Activated CD8-positive, alpha-beta T cell treated with anti-CD3 and anti-CD28 coated beads for 36 hours (primary cell): ENCODE measurements at regions not wholly inside any gene's neighbourhood (a gene's known extent, or its start where the extent isn't known, plus 50 kb on each side); places are given as distances from the start of the nearest gene placed in this dataset.
"Not testable (repeated sequence)": the region's sequence is repeated elsewhere in the genome, so short reads cannot be mapped to it uniquely, and the experiment has no call there.

ENCODE experiments used
- ATAC-seq: fragments of 200-7000 bp; cut with Tn5 transposase; one replicate; pipeline ENCODE4 v1.10.0; 2021; ENCODE audit warnings: mild to moderate bottlenecking, moderate library complexity
- CTCF ChIA-PET: fragments of 350-600 bp; sonication (Branson Sonifier 250); formaldehyde crosslinking; loops from one replicate; lab custom pipeline; 2021; ENCODE audit warnings: antibody characterized with exemption; lab: Charles Lee
- POLR2A ChIA-PET: fragments of 350-600 bp; sonication (Branson Sonifier 250); formaldehyde crosslinking; loops from one replicate; lab custom pipeline; 2021; ENCODE audit warnings: antibody characterized with exemption; lab: Charles Lee
- DNase-seq: peaks from one replicate; pipeline ENCODE4 v3.0.0-alpha.2; 2020
- H3K27ac Mint-ChIP-seq: one replicate; pipeline ENCODE4 v1.8.0; 2021; ENCODE audit warnings: mild to moderate bottlenecking, mixed read lengths
- H3K27me3 Mint-ChIP-seq: one replicate; pipeline ENCODE4 v1.8.0; 2021; ENCODE audit warnings: mixed read lengths
- H3K36me3 Mint-ChIP-seq: one replicate; pipeline ENCODE4 v1.8.0; 2021; ENCODE audit warnings: low read depth, mixed read lengths
- H3K4me1 Mint-ChIP-seq: one replicate; pipeline ENCODE4 v1.8.0; 2021; ENCODE audit warnings: low read depth, mixed read lengths
- H3K4me3 Mint-ChIP-seq: one replicate; pipeline ENCODE4 v1.8.0; 2021; ENCODE audit warnings: mild to moderate bottlenecking, moderate library complexity, mixed read lengths
- H3K9me3 Mint-ChIP-seq: one replicate; pipeline ENCODE4 v1.8.0; 2021; ENCODE audit warnings: mixed read lengths
- intact Hi-C: fragments of 100-400 bp; cut with micrococcal nuclease; formaldehyde crosslinking; loops from one replicate; pipeline ENCODE4 v1.10.0; 2022
- TF ChIP-seq, protein P1 (sequence below): fragments of 200-600 bp; IDR thresholded peaks from one replicate; pipeline ENCODE4 v1.8.0; 2022; ENCODE audit warnings: antibody characterized with exemption, mild to moderate bottlenecking

DNA sequence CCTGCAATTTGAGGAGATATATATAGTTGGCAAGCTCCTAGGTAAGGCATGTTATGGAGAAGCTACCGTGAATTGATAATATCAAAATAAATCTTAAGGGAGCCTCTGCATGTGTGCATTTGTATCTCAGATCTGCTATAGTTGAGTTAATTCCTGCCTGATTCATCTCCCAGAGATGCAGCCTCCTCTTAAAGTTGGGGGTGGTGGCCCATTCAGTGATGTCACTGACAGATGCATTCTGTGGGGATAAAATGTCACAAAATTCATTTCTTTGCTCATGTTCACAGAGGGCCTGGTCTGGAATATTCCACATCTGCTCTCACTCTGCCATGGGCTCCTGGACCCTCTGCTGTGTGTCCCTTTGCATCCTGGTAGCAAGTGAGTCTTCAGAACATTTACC is 185.8 kb upstream of the PRSS1 start:
- ATAC-seq (peak; percentile 20), DNase-seq (no peak)
- peak overlapping the region; percentile 45 for H3K4me3 Mint-ChIP-seq
- H3K27ac Mint-ChIP-seq = no peak overlapping the region
- H3K9me3 Mint-ChIP-seq = no peaks in the 10 kb centered on the region
- H3K27me3 Mint-ChIP-seq = peaks cover 4% of the 10 kb centered on the region
- intact Hi-C loops = no loop called here
- no peaks in the 10 kb centered on the region for H3K4me1 Mint-ChIP-seq
- no peaks in the 10 kb centered on the region for H3K36me3 Mint-ChIP-seq
- TF ChIP-seq, protein P1, sequence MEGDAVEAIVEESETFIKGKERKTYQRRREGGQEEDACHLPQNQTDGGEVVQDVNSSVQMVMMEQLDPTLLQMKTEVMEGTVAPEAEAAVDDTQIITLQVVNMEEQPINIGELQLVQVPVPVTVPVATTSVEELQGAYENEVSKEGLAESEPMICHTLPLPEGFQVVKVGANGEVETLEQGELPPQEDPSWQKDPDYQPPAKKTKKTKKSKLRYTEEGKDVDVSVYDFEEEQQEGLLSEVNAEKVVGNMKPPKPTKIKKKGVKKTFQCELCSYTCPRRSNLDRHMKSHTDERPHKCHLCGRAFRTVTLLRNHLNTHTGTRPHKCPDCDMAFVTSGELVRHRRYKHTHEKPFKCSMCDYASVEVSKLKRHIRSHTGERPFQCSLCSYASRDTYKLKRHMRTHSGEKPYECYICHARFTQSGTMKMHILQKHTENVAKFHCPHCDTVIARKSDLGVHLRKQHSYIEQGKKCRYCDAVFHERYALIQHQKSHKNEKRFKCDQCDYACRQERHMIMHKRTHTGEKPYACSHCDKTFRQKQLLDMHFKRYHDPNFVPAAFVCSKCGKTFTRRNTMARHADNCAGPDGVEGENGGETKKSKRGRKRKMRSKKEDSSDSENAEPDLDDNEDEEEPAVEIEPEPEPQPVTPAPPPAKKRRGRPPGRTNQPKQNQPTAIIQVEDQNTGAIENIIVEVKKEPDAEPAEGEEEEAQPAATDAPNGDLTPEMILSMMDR = no peak
- ChIA-PET POLR2A (no interaction called here), CTCF (interaction anchor here (1.0 to 1.1 kb wide), 2 partner anchors 24 to 29 kb away, joined by 3 to 4 read pairs; no protein-coding TSS in a partner anchor)

DNA sequence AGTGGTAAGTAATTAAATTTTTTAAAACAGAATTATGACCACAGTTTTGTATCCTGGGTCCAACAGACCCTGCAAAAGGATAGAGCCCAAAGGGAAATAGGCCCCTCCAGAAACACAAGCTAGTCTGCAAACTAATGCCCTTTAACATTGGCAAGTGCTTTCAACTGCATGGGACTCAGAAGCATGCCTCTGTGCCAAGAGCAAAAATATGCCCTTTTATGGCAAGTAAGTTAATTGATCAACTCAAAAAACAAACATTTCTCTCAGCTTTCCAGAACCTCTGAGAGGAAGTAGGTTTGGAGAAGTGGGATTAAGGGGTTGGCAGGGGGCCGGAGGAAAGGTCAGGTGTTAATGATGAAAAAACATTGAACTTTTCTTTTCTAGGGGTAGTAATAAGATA is 186.6 kb upstream of the PRSS1 start:
- intact Hi-C loops = no loop called here
- Mint-ChIP-seq H3K9me3 (no peaks in the 10 kb centered on the region), H3K27ac (no peak overlapping the region), H3K27me3 (peaks cover 4% of the 10 kb centered on the region), H3K4me1 (no peaks in the 10 kb centered on the region), H3K36me3 (no peaks in the 10 kb centered on the region), H3K4me3 (peak overlapping the region; percentile 45)
- CTCF ChIA-PET = interaction anchor here (1.0 to 1.1 kb wide), 2 partner anchors 24 to 28 kb away, joined by 3 to 4 read pairs; no protein-coding TSS in a partner anchor
- TF ChIP-seq, protein P1 = no peak
- DNase-seq (no peak), ATAC-seq (no peak)
- POLR2A ChIA-PET = no interaction called here

DNA sequence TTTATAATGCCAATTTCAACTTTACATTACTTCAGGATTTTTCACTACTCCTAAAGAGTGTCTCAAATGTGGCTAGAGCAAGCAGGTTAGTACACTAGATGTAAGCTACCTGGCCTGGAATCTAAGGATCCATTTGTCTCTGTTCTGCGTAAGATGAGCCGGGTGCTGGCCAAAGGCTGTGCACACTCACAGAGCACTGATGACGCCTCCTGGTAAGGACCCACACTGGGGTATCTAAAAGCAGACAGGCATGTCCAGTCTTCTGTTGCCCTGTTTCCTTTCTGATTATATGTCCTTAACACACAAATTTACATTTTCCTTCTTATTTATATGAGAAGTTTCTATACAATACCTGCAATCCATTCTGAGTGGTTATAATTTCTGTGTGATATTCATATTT is 187.9 kb upstream of the PRSS1 start:
- peak overlapping the region; percentile 20 for H3K4me3 Mint-ChIP-seq
- DNase-seq, H3K27me3 Mint-ChIP-seq, H3K4me1 Mint-ChIP-seq, H3K9me3 Mint-ChIP-seq, intact Hi-C loops, H3K27ac Mint-ChIP-seq, H3K36me3 Mint-ChIP-seq, CTCF ChIA-PET, ATAC-seq: not testable (repeated sequence)
- POLR2A ChIA-PET = interaction anchor here (1.1 kb wide), 1 partner anchor 238 kb away, joined by 4 read pairs; no protein-coding TSS in a partner anchor

DNA sequence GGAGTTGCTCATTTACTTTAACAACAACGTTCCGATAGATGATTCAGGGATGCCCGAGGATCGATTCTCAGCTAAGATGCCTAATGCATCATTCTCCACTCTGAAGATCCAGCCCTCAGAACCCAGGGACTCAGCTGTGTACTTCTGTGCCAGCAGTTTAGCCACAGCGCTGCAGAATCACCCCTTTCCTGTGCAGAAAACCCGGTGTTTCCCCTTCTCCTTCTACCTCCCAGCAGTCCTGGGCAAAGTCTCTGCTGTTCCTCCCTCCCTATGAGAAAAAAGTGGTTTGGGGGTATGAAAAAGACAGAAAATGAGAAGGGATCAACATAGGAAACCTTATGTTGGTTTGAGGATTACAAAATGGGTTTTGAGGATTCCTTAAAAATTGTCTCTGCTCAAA is 188.5 kb upstream of the PRSS1 start:
- H3K9me3 Mint-ChIP-seq, intact Hi-C loops, DNase-seq, ATAC-seq, H3K4me1 Mint-ChIP-seq, POLR2A ChIA-PET, H3K27me3 Mint-ChIP-seq, H3K36me3 Mint-ChIP-seq, CTCF ChIA-PET: not testable (repeated sequence)
- Mint-ChIP-seq H3K27ac (peak overlapping the region; percentile 22), H3K4me3 (peak overlapping the region; percentile 56)

DNA sequence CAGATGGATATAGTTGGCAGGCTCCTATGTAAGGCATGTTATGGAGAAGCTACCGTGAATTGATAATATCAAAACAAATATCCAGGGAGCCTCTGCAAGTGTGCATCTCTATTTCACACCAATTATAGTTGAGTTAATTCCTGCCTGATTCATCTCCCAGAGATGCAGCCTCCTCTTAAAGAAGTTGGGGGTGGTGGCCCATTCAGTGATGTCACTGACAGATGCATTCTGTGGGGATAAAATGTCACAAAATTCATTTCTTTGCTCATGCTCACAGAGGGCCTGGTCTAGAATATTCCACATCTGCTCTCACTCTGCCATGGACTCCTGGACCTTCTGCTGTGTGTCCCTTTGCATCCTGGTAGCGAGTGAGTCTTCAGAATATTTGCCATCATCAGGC is 189.1 kb upstream of the PRSS1 start:
- ATAC-seq = no peak
- H3K4me1 Mint-ChIP-seq = no peaks in the 10 kb centered on the region
- CTCF ChIA-PET = interaction anchor here (0.6 to 3.1 kb wide), 5 partner anchors 8 to 44 kb away, joined by 3 to 39 read pairs (median 3); no protein-coding TSS in a partner anchor
- peak overlapping the region; percentile 22 for H3K27ac Mint-ChIP-seq
- TF ChIP-seq, protein P1 = no peak
- no peak for DNase-seq
- intact Hi-C loops = no loop called here
- H3K36me3 Mint-ChIP-seq = no peaks in the 10 kb centered on the region
- H3K4me3 Mint-ChIP-seq = peak overlapping the region; percentile 56
- POLR2A ChIA-PET = interaction anchor here (1.3 kb wide), 1 partner anchor 248 kb away, joined by 3 read pairs; no protein-coding TSS in a partner anchor
- H3K27me3 Mint-ChIP-seq = peaks cover 5% of the 10 kb centered on the region
- H3K9me3 Mint-ChIP-seq = no peaks in the 10 kb centered on the region

DNA sequence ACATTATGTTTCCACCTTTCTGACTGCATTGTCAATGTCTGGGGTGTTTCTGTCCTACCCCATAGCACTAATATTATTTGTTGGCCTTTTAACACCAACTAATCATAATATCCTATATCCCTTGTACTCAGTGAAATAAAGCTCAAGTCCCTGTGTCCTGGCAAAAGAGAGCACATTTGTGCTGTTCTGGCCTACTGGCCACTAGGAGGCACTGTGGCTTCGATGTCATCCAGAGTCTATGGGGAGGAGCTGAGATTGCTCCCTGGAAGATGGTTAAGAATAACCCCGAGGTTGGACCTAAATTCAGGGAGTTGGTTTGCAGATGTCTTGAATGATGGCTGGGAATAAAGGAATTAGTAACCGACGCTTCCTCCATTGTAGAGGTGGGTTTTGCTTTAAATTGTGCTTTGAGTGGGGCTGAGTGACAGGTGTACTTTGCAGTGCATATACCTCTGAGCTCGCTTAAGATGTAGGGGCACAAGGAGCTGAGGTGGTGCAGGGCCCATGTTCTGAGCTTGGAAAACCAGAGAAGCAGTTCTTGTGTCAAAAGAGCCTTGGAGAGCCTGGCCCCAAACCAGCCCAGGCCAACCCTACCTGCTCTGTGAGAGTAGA is 191.2 kb upstream of the PRSS1 start:
- H3K27ac Mint-ChIP-seq = peak overlapping the region; percentile 1
- peak; percentile 67 for DNase-seq
- peak; percentile 88 for ATAC-seq
- no peaks in the 10 kb centered on the region for H3K4me1 Mint-ChIP-seq
- TF ChIP-seq, protein P1 = peak; percentile 65
- peak overlapping the region; percentile 37 for H3K4me3 Mint-ChIP-seq
- ChIA-PET POLR2A (interaction anchor here (1.0 to 1.5 kb wide), 2 partner anchors 19 to 251 kb away, joined by 3 to 4 read pairs; no protein-coding TSS in a partner anchor), CTCF (interaction anchor here (0.7 to 3.1 kb wide), 28 partner anchors 9 to 301 kb away, joined by 3 to 39 read pairs (median 4); no protein-coding TSS in a partner anchor)
- intact Hi-C loops = no loop called here
- H3K36me3 Mint-ChIP-seq = no peaks in the 10 kb centered on the region
- no peaks in the 10 kb centered on the region for H3K9me3 Mint-ChIP-seq
- peaks cover 5% of the 10 kb centered on the region for H3K27me3 Mint-ChIP-seq
